Activated CD8-positive, alpha-beta T cell treated with anti-CD3 and anti-CD28 coated beads for 36 hours (primary cell): ENCODE measurements at regions not wholly inside any gene's neighbourhood (a gene's known extent, or its start where the extent isn't known, plus 50 kb on each side); places are given as distances from the start of the nearest gene placed in this dataset.
A peak's percentile ranks its signal among the peaks of the same experiment; 100 is the strongest.

Experiments
- ATAC-seq: fragments of 200-7000 bp; cut with Tn5 transposase; one replicate; pipeline ENCODE4 v1.10.0; 2021; ENCODE audit warnings: mild to moderate bottlenecking, moderate library complexity
- CTCF ChIA-PET: fragments of 350-600 bp; sonication (Branson Sonifier 250); formaldehyde crosslinking; loops from one replicate; lab custom pipeline; 2021; ENCODE audit warnings: antibody characterized with exemption; lab: Charles Lee
- POLR2A ChIA-PET: fragments of 350-600 bp; sonication (Branson Sonifier 250); formaldehyde crosslinking; loops from one replicate; lab custom pipeline; 2021; ENCODE audit warnings: antibody characterized with exemption; lab: Charles Lee
- DNase-seq: peaks from one replicate; pipeline ENCODE4 v3.0.0-alpha.2; 2020
- H3K27ac Mint-ChIP-seq: one replicate; pipeline ENCODE4 v1.8.0; 2021; ENCODE audit warnings: mild to moderate bottlenecking, mixed read lengths
- H3K27me3 Mint-ChIP-seq: one replicate; pipeline ENCODE4 v1.8.0; 2021; ENCODE audit warnings: mixed read lengths
- H3K36me3 Mint-ChIP-seq: one replicate; pipeline ENCODE4 v1.8.0; 2021; ENCODE audit warnings: low read depth, mixed read lengths
- H3K4me1 Mint-ChIP-seq: one replicate; pipeline ENCODE4 v1.8.0; 2021; ENCODE audit warnings: low read depth, mixed read lengths
- H3K4me3 Mint-ChIP-seq: one replicate; pipeline ENCODE4 v1.8.0; 2021; ENCODE audit warnings: mild to moderate bottlenecking, moderate library complexity, mixed read lengths
- H3K9me3 Mint-ChIP-seq: one replicate; pipeline ENCODE4 v1.8.0; 2021; ENCODE audit warnings: mixed read lengths
- CTCF ChIP-seq: fragments of 200-600 bp; IDR thresholded peaks from one replicate; pipeline ENCODE4 v1.8.0; 2022; ENCODE audit warnings: antibody characterized with exemption, mild to moderate bottlenecking
- intact Hi-C: fragments of 100-400 bp; cut with micrococcal nuclease; formaldehyde crosslinking; loops from one replicate; pipeline ENCODE4 v1.10.0; 2022

- CTCF ChIA-PET: interaction anchor here (0.9 to 1.4 kb wide), 3 partner anchors 13 to 48 kb away, joined by 3 to 6 read pairs (median 4); no protein-coding TSS in a partner anchor
- Mint-ChIP-seq H3K36me3 (peaks cover 3% of the 10 kb centered on the region), H3K4me1 (peaks cover 72% of the 10 kb centered on the region), H3K9me3 (peaks cover 2% of the 10 kb centered on the region), H3K4me3 (no peak overlapping the region), H3K27me3 (no peaks in the 10 kb centered on the region), H3K27ac (peak overlapping the region; percentile 75)
- intact Hi-C loops: no loop called here
- no peak for TF ChIP-seq CTCF
- no peak for DNase-seq
- ATAC-seq: no peak
- POLR2A ChIA-PET: interaction anchor here (0.6 to 1.4 kb wide), 3 partner anchors 33 to 64 kb away, joined by 3 read pairs; no protein-coding TSS in a partner anchor
Observed at GRCh38 chr14:98230411-98230810, 1041.6 kb downstream of the BCL11B start.

GRCh38 chr14:98231210-98231609 lies 1040.8 kb downstream of the BCL11B start:
- intact Hi-C loops: no loop called here
- CTCF ChIA-PET: interaction anchor here (0.8 to 1.4 kb wide), 4 partner anchors 9 to 49 kb away, joined by 3 to 6 read pairs (median 4); no protein-coding TSS in a partner anchor
- Mint-ChIP-seq H3K36me3 (no peaks in the 10 kb centered on the region), H3K27me3 (no peaks in the 10 kb centered on the region), H3K9me3 (no peaks in the 10 kb centered on the region), H3K4me3 (no peak overlapping the region), H3K4me1 (peaks cover 64% of the 10 kb centered on the region), H3K27ac (no peak overlapping the region)
- TF ChIP-seq CTCF: no peak
- ATAC-seq: no peak
- POLR2A ChIA-PET: interaction anchor here (1.3 kb wide), 1 partner anchor 64 kb away, joined by 3 read pairs; no protein-coding TSS in a partner anchor
- DNase-seq: no peak

- Mint-ChIP-seq H3K27me3 (no peaks in the 10 kb centered on the region), H3K36me3 (no peaks in the 10 kb centered on the region), H3K27ac (no peak overlapping the region), H3K4me1 (peaks cover 43% of the 10 kb centered on the region), H3K4me3 (no peak overlapping the region), H3K9me3 (no peaks in the 10 kb centered on the region)
- POLR2A ChIA-PET: no interaction called here
- CTCF ChIA-PET: interaction anchor here (0.5 to 1.0 kb wide), 2 partner anchors 32 to 65 kb away, joined by 3 read pairs; no protein-coding TSS in a partner anchor
- no peak for ATAC-seq
- TF ChIP-seq CTCF: no peak
- DNase-seq: no peak
- intact Hi-C loops: no loop called here
Observed at GRCh38 chr14:98233656-98234055, 1038.3 kb downstream of the BCL11B start.

- H3K27me3 Mint-ChIP-seq: no peaks in the 10 kb centered on the region
- ATAC-seq (peak; percentile 86), DNase-seq (peak; percentile 55)
- H3K27ac Mint-ChIP-seq: no peak overlapping the region
- ChIA-PET CTCF (interaction anchor here (0.5 kb wide), 1 partner anchor 65 kb away, joined by 3 read pairs; no protein-coding TSS in a partner anchor), POLR2A (no interaction called here)
- H3K9me3 Mint-ChIP-seq: no peaks in the 10 kb centered on the region
- intact Hi-C loops: no loop called here
- peaks cover 45% of the 10 kb centered on the region for H3K4me1 Mint-ChIP-seq
- H3K4me3 Mint-ChIP-seq: no peak overlapping the region
- no peak for TF ChIP-seq CTCF
- H3K36me3 Mint-ChIP-seq: no peaks in the 10 kb centered on the region
Observed at GRCh38 chr14:98234208-98234607, 1037.8 kb downstream of the BCL11B start.

GRCh38 chr14:98236314-98236713 lies 1035.7 kb downstream of the BCL11B start:
- no peak for ATAC-seq
- no peaks in the 10 kb centered on the region for H3K9me3 Mint-ChIP-seq

More at GRCh38 chr14:98236314-98236713, 1035.7 kb downstream of the BCL11B start:
- no peak for DNase-seq
- POLR2A ChIA-PET: interaction anchor here (1.1 kb wide), 1 partner anchor 49 kb away, joined by 4 read pairs; no protein-coding TSS in a partner anchor
- H3K36me3 Mint-ChIP-seq: no peaks in the 10 kb centered on the region
- intact Hi-C loops: no loop called here
- TF ChIP-seq CTCF: no peak
- H3K27me3 Mint-ChIP-seq: no peaks in the 10 kb centered on the region
- peaks cover 32% of the 10 kb centered on the region for H3K4me1 Mint-ChIP-seq
- no peak overlapping the region for H3K27ac Mint-ChIP-seq
- H3K4me3 Mint-ChIP-seq: no peak overlapping the region
- CTCF ChIA-PET: interaction anchor here (0.7 to 1.5 kb wide), 3 partner anchors 13 to 63 kb away, joined by 3 to 4 read pairs (median 3); no protein-coding TSS in a partner anchor
